ENCODE measurements at regions not wholly inside any gene's neighbourhood (a gene's known extent, or its start where the extent isn't known, plus 50 kb on each side); places are given as distances from the start of the nearest gene placed in this dataset.

DNA sequence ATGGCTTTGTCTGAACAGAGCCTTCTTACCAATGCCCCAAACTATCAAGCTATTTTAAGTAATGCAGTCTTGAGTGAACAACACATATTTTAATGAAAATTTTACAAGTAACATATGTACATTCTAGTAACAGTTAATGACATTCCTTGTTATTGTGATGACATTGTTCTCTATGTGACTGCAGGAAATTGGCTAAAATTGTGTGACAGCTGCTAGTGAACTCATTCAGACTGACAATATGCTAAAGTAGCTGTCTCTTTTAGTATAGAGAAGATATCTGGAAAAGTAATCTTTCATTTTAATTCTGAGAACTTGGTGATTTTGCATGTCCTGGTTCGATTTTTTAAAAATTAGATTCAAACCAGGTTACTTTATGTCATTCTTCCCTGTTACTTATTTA is 259.8 kb upstream of the MAGI2 start:
- Histone ChIP-seq H3K4me3 (no peak overlapping the region), H3K27me3 (no peaks in the 10 kb centered on the region), H3K9me3 (no peaks in the 10 kb centered on the region), H3K27ac (no peak overlapping the region), H3K4me1 (no peaks in the 10 kb centered on the region), H3K36me3 (no peaks in the 10 kb centered on the region)
- no peak for DNase-seq (ENCODE audit: low spot score in 2 of 2)
- intact Hi-C loops (cut with DNase I), result no loop called here
- TF ChIP-seq, protein P1, sequence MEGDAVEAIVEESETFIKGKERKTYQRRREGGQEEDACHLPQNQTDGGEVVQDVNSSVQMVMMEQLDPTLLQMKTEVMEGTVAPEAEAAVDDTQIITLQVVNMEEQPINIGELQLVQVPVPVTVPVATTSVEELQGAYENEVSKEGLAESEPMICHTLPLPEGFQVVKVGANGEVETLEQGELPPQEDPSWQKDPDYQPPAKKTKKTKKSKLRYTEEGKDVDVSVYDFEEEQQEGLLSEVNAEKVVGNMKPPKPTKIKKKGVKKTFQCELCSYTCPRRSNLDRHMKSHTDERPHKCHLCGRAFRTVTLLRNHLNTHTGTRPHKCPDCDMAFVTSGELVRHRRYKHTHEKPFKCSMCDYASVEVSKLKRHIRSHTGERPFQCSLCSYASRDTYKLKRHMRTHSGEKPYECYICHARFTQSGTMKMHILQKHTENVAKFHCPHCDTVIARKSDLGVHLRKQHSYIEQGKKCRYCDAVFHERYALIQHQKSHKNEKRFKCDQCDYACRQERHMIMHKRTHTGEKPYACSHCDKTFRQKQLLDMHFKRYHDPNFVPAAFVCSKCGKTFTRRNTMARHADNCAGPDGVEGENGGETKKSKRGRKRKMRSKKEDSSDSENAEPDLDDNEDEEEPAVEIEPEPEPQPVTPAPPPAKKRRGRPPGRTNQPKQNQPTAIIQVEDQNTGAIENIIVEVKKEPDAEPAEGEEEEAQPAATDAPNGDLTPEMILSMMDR (IDR thresholded peaks at IDR 0.05), result no peak

DNA sequence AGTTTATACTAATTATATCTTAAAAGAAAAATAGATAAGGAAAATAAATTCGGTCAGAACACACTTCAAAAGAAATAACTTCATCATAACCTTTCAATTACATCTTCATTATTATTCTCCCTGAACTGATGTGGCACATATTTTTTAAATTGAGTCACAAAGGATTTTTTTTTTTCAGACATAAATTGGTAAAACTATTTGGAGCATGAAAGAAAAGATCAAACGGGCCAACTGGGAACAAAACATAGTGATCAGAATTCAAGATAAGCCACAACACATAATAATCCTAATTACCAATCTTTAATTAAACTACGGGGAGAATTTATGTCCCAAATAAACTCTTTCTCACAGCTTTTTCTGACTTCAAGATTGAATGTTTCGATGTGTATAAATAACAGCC is 258.2 kb upstream of the MAGI2 start:
- Histone ChIP-seq H3K4me1 (no peaks in the 10 kb centered on the region), H3K4me3 (no peak overlapping the region), H3K27ac (no peak overlapping the region), H3K36me3 (no peaks in the 10 kb centered on the region), H3K27me3 (no peaks in the 10 kb centered on the region), H3K9me3 (no peaks in the 10 kb centered on the region)
- intact Hi-C loops (cut with DNase I), result no loop called here
- TF ChIP-seq, protein P1 (IDR thresholded peaks at IDR 0.05), result no peak
- no peak for DNase-seq (ENCODE audit: low spot score in 2 of 2)

DNA sequence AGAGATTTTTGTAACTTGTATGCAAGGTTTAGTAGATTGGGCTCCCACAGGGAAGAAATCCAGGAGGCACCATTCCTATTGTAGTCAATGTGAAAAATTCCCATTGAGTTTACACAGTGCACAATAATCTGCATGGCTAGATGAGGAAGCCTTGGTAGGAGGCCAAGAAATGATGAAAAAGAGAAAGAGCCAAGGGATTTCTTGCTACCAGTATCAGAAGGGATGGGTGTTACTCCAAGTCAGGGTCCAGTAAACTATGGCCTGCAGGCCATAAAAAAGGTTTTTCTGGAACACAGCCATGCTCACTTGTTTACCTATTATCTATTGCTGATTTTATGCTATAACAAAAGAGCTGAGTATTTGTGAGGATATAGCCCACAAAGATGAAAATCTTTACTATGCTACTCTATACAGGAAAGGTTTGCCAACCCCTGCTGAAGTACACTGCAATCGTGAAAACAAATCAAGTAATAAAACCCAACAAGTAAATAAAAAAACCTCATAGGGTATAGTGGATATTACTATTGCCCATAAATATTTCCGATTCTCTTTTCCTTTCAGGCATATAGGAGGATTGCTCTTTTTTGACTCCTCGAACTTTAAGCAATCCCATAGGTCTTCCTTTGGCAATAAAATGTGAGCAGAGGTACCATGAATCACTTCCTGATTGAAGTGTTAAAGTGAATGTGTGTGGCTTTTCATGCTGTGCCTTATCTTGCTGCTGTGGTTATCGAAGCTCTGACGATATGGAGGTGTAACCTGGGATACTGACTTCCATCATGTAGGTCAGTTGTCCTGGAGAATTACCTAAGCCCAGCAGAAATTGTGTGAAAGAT is 256.3 kb upstream of the MAGI2 start:
- Histone ChIP-seq H3K27me3 (no peaks in the 10 kb centered on the region), H3K27ac (no peak overlapping the region), H3K36me3 (no peaks in the 10 kb centered on the region), H3K4me1 (no peaks in the 10 kb centered on the region), H3K4me3 (no peak overlapping the region), H3K9me3 (no peaks in the 10 kb centered on the region)
- intact Hi-C loops (cut with DNase I), result no loop called here
- TF ChIP-seq, protein P1 (IDR thresholded peaks at IDR 0.05), result no peak
- no peak for DNase-seq (ENCODE audit: low spot score in 2 of 2)

DNA sequence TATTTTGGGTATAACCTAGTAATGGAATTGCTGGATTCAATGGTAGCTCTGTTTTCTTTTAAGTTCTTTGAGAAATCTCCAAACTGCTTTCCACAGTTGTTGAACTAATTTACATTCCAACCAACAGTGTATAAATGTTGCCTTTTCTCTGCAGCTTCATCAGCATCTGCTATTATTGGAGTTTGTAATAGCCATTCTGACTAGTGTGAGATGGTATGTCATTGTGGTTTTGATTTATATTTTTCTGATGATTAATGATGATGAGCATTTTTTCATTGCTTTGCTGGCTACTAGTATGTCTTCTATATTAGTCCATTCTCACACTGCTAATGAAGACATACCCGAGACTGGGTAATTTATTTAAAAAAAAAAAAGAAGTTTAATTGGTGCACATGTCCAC is 248.6 kb upstream of the MAGI2 start:
- no peak for DNase-seq (ENCODE audit: low spot score in 2 of 2)
- Histone ChIP-seq H3K4me3 (no peak overlapping the region), H3K27ac (no peak overlapping the region), H3K27me3 (no peaks in the 10 kb centered on the region), H3K4me1 (no peaks in the 10 kb centered on the region), H3K36me3 (no peaks in the 10 kb centered on the region), H3K9me3 (no peaks in the 10 kb centered on the region)
- intact Hi-C loops (cut with DNase I), result no loop called here
- TF ChIP-seq, protein P1 (IDR thresholded peaks at IDR 0.05), result no peak

DNA sequence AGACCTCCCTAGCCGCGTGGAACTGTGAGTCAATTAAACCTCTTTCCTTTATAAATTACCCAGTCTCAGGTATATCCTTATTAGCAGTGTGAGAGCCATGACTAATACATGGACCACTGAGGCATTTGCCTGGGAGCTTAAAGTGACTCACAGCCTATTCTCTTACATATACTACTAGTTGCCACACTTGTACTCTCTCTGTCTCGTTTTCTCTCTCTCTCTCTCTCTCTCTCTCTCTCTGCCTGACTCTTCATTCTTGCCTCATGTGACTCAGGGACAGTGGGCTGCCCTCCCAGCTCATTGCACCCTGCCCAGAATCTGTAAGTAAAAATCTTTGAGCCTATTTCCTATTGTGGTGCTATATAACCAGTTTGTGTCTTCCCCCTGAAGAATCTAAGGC is 238.5 kb upstream of the MAGI2 start:
- H3K4me3 ChIP-seq, result no peak overlapping the region

More for the DNA sequence above, 238.5 kb upstream of the MAGI2 start:
- no peak overlapping the region for H3K27ac ChIP-seq
- no peaks in the 10 kb centered on the region for H3K9me3 ChIP-seq
- H3K36me3 ChIP-seq, result no peaks in the 10 kb centered on the region
- intact Hi-C loops (cut with DNase I), result no loop called here
- H3K27me3 ChIP-seq, result no peaks in the 10 kb centered on the region
- TF ChIP-seq, protein P1 (IDR thresholded peaks at IDR 0.05), result no peak
- no peaks in the 10 kb centered on the region for H3K4me1 ChIP-seq
- DNase-seq (ENCODE audit: low spot score in 2 of 2), result no peak

Data from ascending aorta (tissue), 2 donors.